ENCODE measurements at regions not wholly inside any gene's neighbourhood (a gene's known extent, or its start where the extent isn't known, plus 50 kb on each side); places are given as distances from the start of the nearest gene placed in this dataset.

GRCh38 chr5:165665735-165666400, 2160.4 kb downstream of the MAT2B start:
- DNase-seq (ENCODE audit: low spot score): no peak

GRCh38 chr5:165673499-165673898, 2168.1 kb downstream of the MAT2B start:
- no peak for DNase-seq (ENCODE audit: low spot score)

GRCh38 chr5:165695796-165696195, 2190.4 kb downstream of the MAT2B start:
- DNase-seq (ENCODE audit: low spot score): no peak

GRCh38 chr5:165705960-165706359, 2200.5 kb downstream of the MAT2B start:
- no peak for DNase-seq (ENCODE audit: low spot score)

GRCh38 chr5:165712011-165712410, 2206.6 kb downstream of the MAT2B start:
- DNase-seq (ENCODE audit: low spot score): no peak

- no peak for DNase-seq (ENCODE audit: low spot score)
Observed at GRCh38 chr5:165714598-165714997, 2209.2 kb downstream of the MAT2B start.

GRCh38 chr5:165720901-165721300, 2215.5 kb downstream of the MAT2B start:
- no peak for DNase-seq (ENCODE audit: low spot score)

GRCh38 chr5:165722401-165722800, 2217.0 kb downstream of the MAT2B start:
- DNase-seq (ENCODE audit: low spot score): no peak

- DNase-seq (ENCODE audit: low spot score): no peak
Observed at GRCh38 chr5:165723931-165724330, 2218.5 kb downstream of the MAT2B start.

- DNase-seq (ENCODE audit: low spot score): no peak
Observed at GRCh38 chr5:165728425-165728824, 2223.0 kb downstream of the MAT2B start.

- DNase-seq (ENCODE audit: low spot score): no peak
Observed at GRCh38 chr5:165735388-165735787, 2230.0 kb downstream of the MAT2B start.

GRCh38 chr5:165739079-165739741, 2233.8 kb downstream of the MAT2B start:
- DNase-seq (ENCODE audit: low spot score): no peak

- no peak for DNase-seq (ENCODE audit: low spot score)
Observed at GRCh38 chr5:165757791-165758190, 2252.4 kb downstream of the MAT2B start.

GRCh38 chr5:165775111-165775510, 2269.7 kb downstream of the MAT2B start:
- no peak for DNase-seq (ENCODE audit: low spot score)

GRCh38 chr5:165779505-165779904, 2274.1 kb downstream of the MAT2B start:
- no peak for DNase-seq (ENCODE audit: low spot score)

- no peak for DNase-seq (ENCODE audit: low spot score)
Observed at GRCh38 chr5:165780901-165781300, 2275.5 kb downstream of the MAT2B start.

- DNase-seq (ENCODE audit: low spot score): no peak
Observed at GRCh38 chr5:165781738-165782137, 2276.3 kb downstream of the MAT2B start.

GRCh38 chr5:165783024-165783423, 2277.6 kb downstream of the MAT2B start:
- no peak for DNase-seq (ENCODE audit: low spot score)

GRCh38 chr5:165786073-165786472, 2280.7 kb downstream of the MAT2B start:
- DNase-seq (ENCODE audit: low spot score): no peak

- DNase-seq (ENCODE audit: low spot score): no peak
Observed at GRCh38 chr5:165795073-165795472, 2289.7 kb downstream of the MAT2B start.

- no peak for DNase-seq (ENCODE audit: low spot score)
Observed at GRCh38 chr5:165805756-165806155, 2300.3 kb downstream of the MAT2B start.

GRCh38 chr5:165808335-165808734, 2302.9 kb downstream of the MAT2B start:
- no peak for DNase-seq (ENCODE audit: low spot score)

GRCh38 chr5:165809914-165810313, 2304.5 kb downstream of the MAT2B start:
- no peak for DNase-seq (ENCODE audit: low spot score)

- DNase-seq (ENCODE audit: low spot score): no peak
Observed at GRCh38 chr5:165829504-165829903, 2324.1 kb downstream of the MAT2B start.
